SK-N-MC (cell line): ENCODE measurements at regions not wholly inside any gene's neighbourhood (a gene's known extent, or its start where the extent isn't known, plus 50 kb on each side); places are given as distances from the start of the nearest gene placed in this dataset.

Experiments
- DNase-seq: peaks from one replicate; pipeline ENCODE4 v3.0.0-alpha.2; 2011; ENCODE audit warnings: low read depth, low spot score
- H3K27ac ChIP-seq: fragments of 200-600 bp; sonication (generic); 2 replicates; pipeline ENCODE4 v1.5.1; 2016; ENCODE audit warnings: mixed run types
- H3K36me3 ChIP-seq: fragments of 200-600 bp; sonication (generic); 2 replicates; pipeline ENCODE4 v1.6.1; 2017; ENCODE audit warnings: antibody characterized with exemption, low read length, mixed read lengths; ENCODE audit not compliant: insufficient read depth
- H3K4me3 ChIP-seq: fragments of 200-600 bp; sonication (generic); 2 replicates; pipeline ENCODE4 v1.5.1; 2016
- H3K9ac ChIP-seq: fragments of 200-600 bp; sonication (generic); 2 replicates; pipeline ENCODE4 v1.8.0; 2017; ENCODE audit warnings: mixed run types, mixed read lengths; ENCODE audit not compliant: insufficient read length
- H3K9me3 ChIP-seq: fragments of 200-600 bp; sonication (generic); 2 replicates; pipeline ENCODE4 v1.6.1; 2017; ENCODE audit warnings: low read depth, mild to moderate bottlenecking, antibody characterized with exemption, low read length, moderate library complexity, mixed read lengths
- EZH2 ChIP-seq: fragments of 200-600 bp; sonication (generic); IDR thresholded peaks from one replicate; pipeline ENCODE4 v1.6.1; 2017; ENCODE audit warnings: antibody characterized with exemption
- FOXP2 ChIP-seq: optimal IDR thresholded peaks from 2 replicates; pipeline ENCODE3; 2011; ENCODE audit warnings: mild to moderate bottlenecking, moderate library complexity; ENCODE audit not compliant: insufficient read depth; ENCODE audit errors: extremely low read length, control extremely low read depth
- POLR2AphosphoS5 ChIP-seq: IDR thresholded peaks from 2 replicates; pipeline ENCODE4 v1.6.1; 2012; ENCODE audit warnings: mild to moderate bottlenecking, low read depth, low read length, borderline replicate concordance

- no peaks in the 10 kb centered on the region for H3K36me3 ChIP-seq
- no peak for TF ChIP-seq EZH2
- no peak for TF ChIP-seq POLR2AphosphoS5
- TF ChIP-seq FOXP2 = no peak
- DNase-seq = no peak
- H3K4me3 ChIP-seq = peak overlapping the region; percentile 49; the same call in 1 of the 2 replicates
- no peak overlapping the region for H3K9ac ChIP-seq
- no peaks in the 10 kb centered on the region for H3K9me3 ChIP-seq
- no peak overlapping the region for H3K27ac ChIP-seq
These were observed 106.0 kb upstream of the SFSWAP start for GRCh38 chr12:131604859-131605258.

DNA sequence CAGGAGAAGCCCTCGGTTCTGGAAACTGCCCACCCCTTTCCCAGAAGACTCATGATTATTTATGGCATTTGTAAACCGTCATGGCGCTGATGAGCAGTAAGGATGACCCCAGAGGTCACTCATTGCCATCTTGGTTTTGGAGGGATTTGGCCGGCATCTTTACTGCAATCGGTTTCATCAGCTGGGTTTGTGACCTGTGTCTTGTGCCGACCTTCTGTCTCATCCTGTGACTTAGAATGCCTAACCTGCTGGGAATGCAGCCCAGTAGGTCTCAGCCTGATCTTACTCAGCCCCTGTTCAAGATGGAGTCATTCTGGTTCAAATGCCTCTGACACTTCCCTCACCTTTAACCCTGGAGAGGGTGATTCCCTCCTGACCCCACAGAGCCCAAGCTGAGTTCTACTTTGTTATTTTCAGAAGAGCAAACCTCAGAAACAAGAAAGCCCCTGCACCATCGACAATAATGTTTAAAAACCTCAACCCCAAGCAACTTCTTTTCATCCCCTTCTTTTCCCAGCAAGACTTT, 105.5 kb upstream of the SFSWAP start:
- no peak overlapping the region for H3K4me3 ChIP-seq
- H3K27ac ChIP-seq = no peak overlapping the region
- no peaks in the 10 kb centered on the region for H3K36me3 ChIP-seq
- no peaks in the 10 kb centered on the region for H3K9me3 ChIP-seq
- TF ChIP-seq EZH2 = no peak
- TF ChIP-seq FOXP2 = no peak
- no peak for DNase-seq
- no peak overlapping the region for H3K9ac ChIP-seq

DNA sequence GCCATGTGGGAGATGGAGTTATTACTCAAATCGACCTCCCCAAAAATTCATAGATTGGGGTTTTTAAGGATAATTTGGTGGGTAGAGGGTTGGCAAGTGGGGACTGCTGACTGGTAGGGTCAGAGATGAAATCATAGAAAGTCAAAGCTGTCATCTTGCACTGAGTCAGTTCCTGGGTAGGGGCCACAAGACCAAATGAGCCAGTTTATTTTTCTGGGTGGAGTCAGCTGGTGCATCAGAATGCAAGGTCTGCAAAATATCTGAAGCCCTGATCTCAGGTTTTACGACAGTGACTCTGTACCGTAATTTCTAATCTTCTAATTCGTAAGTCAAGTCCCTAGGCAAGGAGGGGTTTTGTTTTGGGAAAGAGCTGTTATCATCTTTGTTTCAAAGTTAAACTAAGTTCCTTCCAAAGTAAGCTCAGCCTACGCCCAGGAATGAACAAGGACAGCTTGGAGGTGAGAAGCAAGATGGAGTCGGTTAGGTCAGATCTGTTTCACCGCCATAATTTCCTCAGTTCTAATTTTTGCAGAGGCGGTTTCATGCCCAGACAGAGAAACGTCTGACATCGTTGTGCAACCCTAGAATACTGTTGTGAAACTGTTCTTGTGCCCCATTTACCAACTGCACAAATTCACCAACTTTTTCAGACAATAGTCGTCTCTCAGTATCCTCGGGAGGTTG, 104.5 kb upstream of the SFSWAP start:
- Histone ChIP-seq H3K9me3 (no peaks in the 10 kb centered on the region), H3K27ac (no peak overlapping the region), H3K36me3 (no peaks in the 10 kb centered on the region), H3K4me3 (no peak overlapping the region), H3K9ac (no peak overlapping the region)
- DNase-seq = no peak
- TF ChIP-seq POLR2AphosphoS5 (no peak), EZH2 (no peak), FOXP2 (no peak)

DNA sequence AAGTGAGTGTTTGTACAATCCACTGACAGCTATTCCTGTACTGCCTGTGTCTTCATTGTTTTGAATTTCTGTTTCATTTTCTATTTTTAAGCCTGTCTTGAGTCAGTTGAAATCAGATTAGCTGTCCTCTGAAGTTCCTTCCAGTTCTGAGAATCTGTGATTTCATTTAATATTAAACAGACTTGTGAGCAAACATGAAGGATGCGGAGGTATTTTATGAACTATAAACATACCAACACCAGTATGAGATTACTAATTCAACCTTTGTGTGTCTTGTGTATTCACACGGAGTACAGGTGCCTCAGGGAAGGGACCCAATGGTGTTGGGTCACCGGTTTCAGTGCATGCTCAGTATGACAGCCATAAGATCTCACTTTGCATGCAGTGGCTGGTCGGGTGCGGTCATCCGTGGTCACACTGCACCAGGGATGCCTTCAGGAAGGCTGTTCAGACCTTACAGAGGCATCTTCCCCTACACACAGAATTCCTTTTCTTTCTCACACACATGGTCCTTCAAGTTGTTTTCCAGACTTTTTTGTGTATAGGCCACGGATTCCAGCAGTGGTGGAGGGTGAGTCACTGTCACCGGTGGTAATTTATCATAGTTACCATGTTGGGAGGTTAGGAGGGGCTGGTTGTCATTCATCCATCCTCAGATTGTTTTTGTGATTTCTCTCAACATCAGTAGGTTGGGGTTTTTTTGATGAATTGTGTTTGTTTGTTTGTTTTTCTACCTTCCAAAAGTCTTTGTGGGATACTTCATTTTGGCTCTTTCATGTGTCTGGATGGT, 103.0 kb upstream of the SFSWAP start:
- no peak overlapping the region for H3K27ac ChIP-seq
- H3K36me3 ChIP-seq = no peaks in the 10 kb centered on the region
- H3K9ac ChIP-seq = no peak overlapping the region
- H3K4me3 ChIP-seq = no peak overlapping the region
- DNase-seq = no peak
- H3K9me3 ChIP-seq = no peaks in the 10 kb centered on the region
- TF ChIP-seq POLR2AphosphoS5 (no peak), FOXP2 (no peak), EZH2 (no peak)

DNA sequence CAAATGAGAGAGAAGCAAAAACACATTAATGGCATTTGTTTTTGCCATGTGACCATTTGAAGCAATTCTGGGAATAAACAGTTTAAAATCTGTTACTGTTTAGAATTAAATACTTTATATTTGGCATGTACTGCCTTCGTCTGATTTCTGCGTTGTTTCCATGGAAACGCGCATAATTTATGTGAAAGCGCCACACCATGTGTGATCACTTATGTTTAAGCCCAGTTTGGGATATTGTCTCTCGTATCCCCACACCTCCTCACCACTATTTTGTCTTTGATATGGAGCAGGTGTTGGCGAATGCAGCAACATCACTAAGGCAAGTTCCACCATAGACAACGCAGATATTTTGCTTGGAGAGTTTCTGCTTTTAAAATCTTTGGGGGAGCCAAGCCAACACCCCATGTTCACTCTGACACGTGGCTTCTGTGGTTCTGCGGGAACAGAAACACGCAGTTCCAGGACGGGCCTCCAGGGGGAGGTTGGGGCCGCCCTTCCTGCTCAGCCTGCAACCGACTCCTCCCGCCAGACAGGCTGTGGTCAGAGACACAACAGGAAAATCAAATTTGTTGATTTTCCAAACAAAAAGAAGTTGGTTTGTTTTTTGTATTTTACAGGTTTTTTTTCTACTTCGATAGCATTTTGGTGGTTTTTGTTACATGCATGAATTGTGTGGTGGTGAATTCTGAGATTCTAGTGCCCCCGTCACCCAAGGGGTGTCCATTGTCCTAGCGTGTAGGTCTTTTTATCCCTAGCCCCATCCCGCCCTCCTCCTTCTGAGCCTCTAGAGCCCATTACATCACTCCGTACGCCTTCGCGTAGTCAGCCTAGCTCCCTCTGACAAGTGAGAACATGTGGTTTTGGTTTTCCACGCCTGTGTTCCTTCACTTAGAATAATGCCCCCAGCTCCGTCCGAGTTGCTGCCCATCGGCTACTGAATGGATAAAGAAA, 101.9 kb upstream of the SFSWAP start:
- no peak for TF ChIP-seq POLR2AphosphoS5
- no peak for TF ChIP-seq FOXP2
- no peak for TF ChIP-seq EZH2
- no peaks in the 10 kb centered on the region for H3K9me3 ChIP-seq
- DNase-seq = no peak
- H3K9ac ChIP-seq = no peak overlapping the region
- H3K27ac ChIP-seq = no peak overlapping the region
- no peaks in the 10 kb centered on the region for H3K36me3 ChIP-seq
- peak overlapping the region; percentile 52 for H3K4me3 ChIP-seq

DNA sequence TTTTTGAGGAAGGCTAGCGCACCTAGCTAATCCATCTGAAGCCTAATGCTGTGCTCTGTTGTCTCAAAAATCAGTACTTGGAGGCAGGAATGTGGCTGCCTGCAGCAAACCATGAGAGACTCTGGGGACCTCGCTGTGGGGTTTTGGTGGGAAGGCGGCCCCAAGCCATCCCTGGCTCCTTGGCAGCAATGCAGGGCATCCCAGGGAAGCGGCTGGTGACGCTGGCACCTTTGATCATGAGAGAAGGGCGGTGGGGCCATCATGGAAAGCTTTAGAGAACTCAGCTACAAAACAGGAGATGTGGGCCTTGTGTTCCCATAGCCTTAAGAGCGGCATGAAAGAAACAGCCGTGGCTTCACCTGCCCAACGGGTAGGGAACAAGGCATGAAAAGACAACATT, 101.1 kb upstream of the SFSWAP start:
- Histone ChIP-seq H3K9ac (no peak overlapping the region), H3K27ac (no peak overlapping the region), H3K4me3 (no peak overlapping the region), H3K9me3 (no peaks in the 10 kb centered on the region), H3K36me3 (no peaks in the 10 kb centered on the region)
- no peak for DNase-seq
- TF ChIP-seq POLR2AphosphoS5 (no peak), EZH2 (no peak), FOXP2 (no peak)

DNA sequence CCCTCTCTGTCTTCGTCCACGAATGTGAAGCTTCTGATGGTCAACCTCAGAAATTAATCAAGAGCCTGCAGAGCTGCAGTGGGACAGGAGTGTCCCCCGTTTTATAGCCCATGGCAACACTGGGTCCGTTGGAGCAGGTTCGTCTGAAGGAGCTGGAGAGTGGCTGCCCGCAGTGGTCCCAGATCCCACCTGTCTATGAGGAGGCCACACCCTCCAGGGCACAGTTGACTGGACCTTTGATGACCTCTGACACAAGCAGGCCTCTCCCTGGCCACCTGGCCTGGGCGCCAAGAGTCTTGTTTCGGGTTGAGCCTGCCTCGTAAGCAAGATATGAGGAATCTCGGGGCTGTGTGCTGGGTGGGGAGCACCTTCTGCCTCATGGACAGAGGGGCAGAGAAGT, 100.7 kb upstream of the SFSWAP start:
- TF ChIP-seq EZH2 (no peak), FOXP2 (no peak), POLR2AphosphoS5 (no peak)
- no peak for DNase-seq
- no peak overlapping the region for H3K9ac ChIP-seq
- no peaks in the 10 kb centered on the region for H3K9me3 ChIP-seq
- no peak overlapping the region for H3K4me3 ChIP-seq
- H3K27ac ChIP-seq = no peak overlapping the region
- H3K36me3 ChIP-seq = no peaks in the 10 kb centered on the region

- H3K36me3 ChIP-seq = no peaks in the 10 kb centered on the region
- no peak overlapping the region for H3K9ac ChIP-seq
- TF ChIP-seq FOXP2 (no peak), POLR2AphosphoS5 (no peak), EZH2 (no peak)
- DNase-seq = no peak
- no peaks in the 10 kb centered on the region for H3K9me3 ChIP-seq
- H3K4me3 ChIP-seq = no peak overlapping the region
- H3K27ac ChIP-seq = no peak overlapping the region
These were observed 100.0 kb upstream of the SFSWAP start for GRCh38 chr12:131610891-131611290.
